Stomach (tissue), 8 donors: ENCODE measurements at regions not wholly inside any gene's neighbourhood (a gene's known extent, or its start where the extent isn't known, plus 50 kb on each side); places are given as distances from the start of the nearest gene placed in this dataset.

ENCODE experiments used
- DNase-seq, 2 donors: peaks; one replicate each; pipeline versions ENCODE4 v3.0.0 to v3.0.0-alpha.2; 2013 to 2019
- H3K27ac ChIP-seq, 5 donors: fragments of 200-600 bp in 4 of 5; sonication (generic) in 4 of 5; one replicate each; pipeline ENCODE4 v1.5.1; 2013 to 2019; ENCODE audit warnings: mild to moderate bottlenecking in 1 of 5, moderate library complexity in 1 of 5
- H3K27me3 ChIP-seq, 3 donors: fragments of 200-600 bp; sonication (generic); one replicate each; pipeline ENCODE4 v1.5.1; 2017 to 2019; ENCODE audit warnings: mixed run types in 1 of 3
- H3K36me3 ChIP-seq, 4 donors: fragments of 200-600 bp; sonication (generic); 1 replicate in 3 of 4; 2 replicates in 1 of 4; pipeline ENCODE4 v1.5.1; 2016 to 2019
- H3K4me1 ChIP-seq, 4 donors: fragments of 200-600 bp; sonication (generic); one replicate each; pipeline ENCODE4 v1.5.1; 2016 to 2019
- H3K4me3 ChIP-seq, 4 donors: fragments of 200-600 bp; sonication (generic) in 3 of 4; one replicate each; pipeline ENCODE4 v1.5.1; 2016 to 2019; ENCODE audit warnings: mild to moderate bottlenecking in 1 of 4
- H3K9me3 ChIP-seq, 4 donors: fragments of 200-600 bp; sonication (generic); one replicate each; pipeline ENCODE4 v1.5.1; 2016 to 2019
- EP300 ChIP-seq: sonication (generic); formaldehyde crosslinking; IDR thresholded peaks from one replicate; pipeline ENCODE4 v1.6.1; 2017; ENCODE audit warnings: antibody characterized with exemption
- POLR2A ChIP-seq, 4 donors: fragments of 450-650 bp; IDR thresholded peaks; one replicate each; pipeline ENCODE4 v1.6.1; 2016; ENCODE audit warnings: antibody characterized with exemption in 4 of 4, control low read depth in 2 of 4, mild to moderate bottlenecking in 1 of 4, moderate library complexity in 1 of 4
- POLR2AphosphoS5 ChIP-seq, 3 donors: sonication (generic); formaldehyde crosslinking; IDR thresholded peaks; one replicate each; pipeline ENCODE4 v1.6.1; 2016; ENCODE audit warnings: antibody characterized with exemption in 3 of 3
- WGBS, 5 donors: extraction: QIAGEN DNeasy Blood & Tissue Kit in 3 of 5; methylation state at CpG; one replicate each; pipeline versions ENCODE4 v1.1.5 to v1.1.7; 2013 to 2018; 5-methylcytosine and 5-hydroxymethylcytosine counted together
- intact Hi-C: fragments of 100-400 bp; cut with DNase I; formaldehyde crosslinking; loops from one replicate; pipeline ENCODE4 v1.15.1; 2023; ENCODE audit warnings: low total_unique reads
- TF ChIP-seq, protein P1 (sequence below), 7 experiments: fragments of 450-650 bp in 4 of 7; fragments of 200-600 bp in 3 of 7; sonication (generic) in 3 of 7; IDR thresholded peaks; one replicate each; pipeline ENCODE4 v1.5.1; 2016 to 2019; ENCODE audit warnings: antibody characterized with exemption in 7 of 7, control low read depth in 2 of 7, mild to moderate bottlenecking in 1 of 7
- donor health status: healthy with polysubstance abuse.
- donor health status: Bipolar disorder and iron deficiency.
- donor health status: healthy.

DNA sequence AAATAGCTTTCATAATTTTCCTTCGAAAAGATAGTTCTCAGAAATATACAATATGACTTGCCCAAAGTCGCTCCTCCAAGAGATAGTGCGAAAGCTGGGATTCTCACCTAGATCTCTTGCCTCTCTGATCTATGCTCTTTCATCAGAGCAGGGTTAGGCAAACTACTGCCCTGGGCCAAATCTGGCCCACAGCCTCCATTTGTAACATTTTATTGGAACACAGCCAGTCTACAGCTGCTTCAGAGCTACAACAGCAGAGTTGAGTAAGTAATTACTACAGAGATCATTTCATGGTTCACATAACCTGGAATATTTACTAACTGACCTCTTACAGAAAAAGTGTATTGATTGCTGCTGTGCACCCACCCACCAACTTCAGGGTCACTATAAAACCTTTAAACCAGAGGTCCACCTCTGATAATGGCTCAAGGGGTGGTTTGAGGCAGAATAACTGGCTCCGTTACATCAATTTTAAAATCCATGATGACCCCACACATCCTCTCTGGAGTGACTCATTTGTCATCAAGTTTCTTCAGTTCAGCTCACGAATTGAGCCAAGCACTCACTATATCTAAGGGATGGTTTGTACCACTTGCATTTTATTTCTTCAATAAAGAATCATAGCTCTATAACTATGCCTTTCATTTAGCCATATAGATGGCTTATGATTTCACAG, 1019.0 kb downstream of the XPNPEP1 start:
- intact Hi-C loops: no loop called here
- no peak for DNase-seq
- TF ChIP-seq, protein P1, sequence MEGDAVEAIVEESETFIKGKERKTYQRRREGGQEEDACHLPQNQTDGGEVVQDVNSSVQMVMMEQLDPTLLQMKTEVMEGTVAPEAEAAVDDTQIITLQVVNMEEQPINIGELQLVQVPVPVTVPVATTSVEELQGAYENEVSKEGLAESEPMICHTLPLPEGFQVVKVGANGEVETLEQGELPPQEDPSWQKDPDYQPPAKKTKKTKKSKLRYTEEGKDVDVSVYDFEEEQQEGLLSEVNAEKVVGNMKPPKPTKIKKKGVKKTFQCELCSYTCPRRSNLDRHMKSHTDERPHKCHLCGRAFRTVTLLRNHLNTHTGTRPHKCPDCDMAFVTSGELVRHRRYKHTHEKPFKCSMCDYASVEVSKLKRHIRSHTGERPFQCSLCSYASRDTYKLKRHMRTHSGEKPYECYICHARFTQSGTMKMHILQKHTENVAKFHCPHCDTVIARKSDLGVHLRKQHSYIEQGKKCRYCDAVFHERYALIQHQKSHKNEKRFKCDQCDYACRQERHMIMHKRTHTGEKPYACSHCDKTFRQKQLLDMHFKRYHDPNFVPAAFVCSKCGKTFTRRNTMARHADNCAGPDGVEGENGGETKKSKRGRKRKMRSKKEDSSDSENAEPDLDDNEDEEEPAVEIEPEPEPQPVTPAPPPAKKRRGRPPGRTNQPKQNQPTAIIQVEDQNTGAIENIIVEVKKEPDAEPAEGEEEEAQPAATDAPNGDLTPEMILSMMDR (IDR thresholded peaks at IDR 0.05): no peak
- TF ChIP-seq POLR2AphosphoS5 (IDR thresholded peaks at IDR 0.05): no peak
- TF ChIP-seq EP300: no peak
- Histone ChIP-seq H3K4me3 (no peak overlapping the region), H3K27ac (no peak overlapping the region), H3K27me3 (no peaks in the 10 kb centered on the region), H3K9me3 (no peaks in the 10 kb centered on the region), H3K4me1 (peaks cover 0 to 7% (median 6%) of the 10 kb centered on the region in 4 donors), H3K36me3 (no peaks in the 10 kb centered on the region)
- 82 to 89% (median 83%) methylated on average over 5 of the region's 5 CpGs for WGBS, 5 donors

DNA sequence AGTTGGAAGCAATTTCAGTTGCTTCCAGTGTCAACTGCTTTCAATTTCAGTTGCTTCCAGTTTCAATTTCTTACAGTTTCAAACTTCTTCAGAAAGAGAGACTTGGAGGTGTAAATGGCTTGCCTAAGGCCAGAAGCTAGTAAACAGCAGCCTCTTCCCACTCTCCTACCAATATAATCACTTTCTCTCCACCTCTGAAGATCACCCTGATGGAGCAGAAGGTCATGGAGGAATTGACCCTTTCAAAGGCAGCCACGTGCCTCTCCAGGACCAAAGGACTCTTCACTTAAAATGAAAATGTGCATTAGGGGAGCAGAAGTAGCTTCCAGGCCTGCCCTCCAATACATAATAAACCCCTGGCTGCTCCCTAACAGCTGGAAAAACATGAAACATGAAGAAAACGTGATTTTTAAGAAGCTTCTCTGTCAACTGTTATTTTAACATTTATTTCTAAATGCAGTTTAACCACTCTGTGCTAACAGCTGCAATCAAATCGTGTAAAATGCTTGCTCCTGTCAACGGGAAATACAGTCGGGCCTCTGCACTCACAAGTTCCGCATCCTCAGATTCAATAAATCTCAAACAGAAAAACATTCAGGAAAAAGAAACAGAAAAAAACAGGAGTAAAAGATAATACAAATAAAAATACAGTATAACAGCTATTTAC, 1020.6 kb downstream of the XPNPEP1 start:
- H3K4me3 ChIP-seq: no peak overlapping the region
- H3K9me3 ChIP-seq: no peaks in the 10 kb centered on the region
- TF ChIP-seq POLR2A (IDR thresholded peaks at IDR 0.05): no peak
- TF ChIP-seq, protein P1 (IDR thresholded peaks at IDR 0.05): no peak
- no peak for TF ChIP-seq EP300
- TF ChIP-seq POLR2AphosphoS5 (IDR thresholded peaks at IDR 0.05): no peak
- H3K27me3 ChIP-seq: no peaks in the 10 kb centered on the region
- H3K27ac ChIP-seq: peak overlapping the region in 1 of 5 donors; percentile 42
- intact Hi-C loops: no loop called here
- WGBS, 5 donors: 62 to 73% (median 67%) methylated on average over 6 of the region's 6 CpGs
- H3K36me3 ChIP-seq: no peaks in the 10 kb centered on the region
- DNase-seq: no peak
- peaks cover 0 to 7% (median 6%) of the 10 kb centered on the region in 4 donors for H3K4me1 ChIP-seq

DNA sequence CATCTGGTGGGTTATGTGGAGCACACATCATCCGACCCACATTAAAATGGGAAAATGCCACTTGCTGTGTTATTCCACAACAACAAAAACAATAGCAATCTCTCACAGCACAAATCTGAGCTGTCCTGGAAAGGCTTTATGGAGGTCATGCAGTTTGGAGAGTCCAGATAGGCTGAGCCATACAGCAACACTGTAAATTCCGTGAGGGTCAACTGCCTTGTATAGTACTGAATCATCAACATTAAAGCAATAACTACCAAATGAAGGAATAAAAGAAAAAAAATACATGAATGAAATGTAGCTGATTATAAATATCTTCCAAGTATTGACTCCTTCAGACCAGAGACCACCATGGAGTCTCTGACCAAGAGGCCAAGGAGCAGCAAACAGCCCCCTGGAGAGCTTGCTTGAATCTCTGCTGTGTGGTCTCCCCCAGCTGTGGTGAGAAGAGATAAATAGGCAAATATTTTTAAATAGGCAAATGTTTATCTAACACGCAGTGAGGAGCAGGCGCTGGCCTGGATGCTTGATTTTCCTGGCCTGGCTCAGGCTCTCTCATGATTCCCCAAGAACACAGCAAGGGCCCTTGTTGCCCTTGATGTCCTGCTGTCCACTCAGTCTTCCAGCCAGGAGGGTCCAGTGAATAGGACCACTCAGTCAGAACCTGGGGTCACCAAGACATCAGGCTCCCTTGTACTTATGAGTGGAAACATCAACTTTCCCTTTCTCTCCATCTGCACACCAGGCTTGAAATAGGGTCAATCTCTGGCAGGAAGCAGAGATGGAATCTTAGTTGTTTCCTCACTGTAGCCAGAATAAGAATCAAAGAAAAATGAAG, 1021.3 kb downstream of the XPNPEP1 start:
- Histone ChIP-seq H3K27ac (peak overlapping the region in 1 of 5 donors; percentile 42), H3K4me1 (peaks cover 0 to 7% (median 6%) of the 10 kb centered on the region in 4 donors), H3K4me3 (no peak overlapping the region), H3K9me3 (no peaks in the 10 kb centered on the region), H3K27me3 (no peaks in the 10 kb centered on the region), H3K36me3 (no peaks in the 10 kb centered on the region)
- DNase-seq: peak in 1 of 2 donors; percentile 17
- WGBS, 5 donors: 57 to 74% (median 66%) methylated on average over 4 of the region's 4 CpGs
- intact Hi-C loops: no loop called here
- TF ChIP-seq POLR2AphosphoS5 (IDR thresholded peaks at IDR 0.05) (no peak), POLR2A (IDR thresholded peaks at IDR 0.05) (no peak), EP300 (no peak)
- TF ChIP-seq, protein P1 (IDR thresholded peaks at IDR 0.05): no peak

DNA sequence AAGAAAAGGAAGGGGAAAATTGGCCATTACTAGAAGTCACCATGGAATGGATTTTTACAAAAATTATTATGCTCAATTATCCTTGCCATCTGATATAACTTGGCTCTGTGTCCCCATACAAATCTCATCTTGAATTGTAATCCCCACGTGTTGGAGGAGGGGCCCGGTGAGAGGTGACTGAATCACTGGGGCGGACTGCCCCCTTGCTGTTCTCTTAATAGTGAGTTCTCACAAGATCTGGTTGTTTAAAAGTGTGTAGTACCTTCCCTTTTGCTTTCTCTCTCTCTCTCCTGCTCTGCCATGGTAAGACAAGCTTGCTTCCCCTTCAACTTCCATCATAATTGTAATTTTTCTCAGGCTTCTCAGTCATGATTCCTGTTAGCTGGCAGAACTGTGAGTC, 1023.6 kb downstream of the XPNPEP1 start:
- Histone ChIP-seq H3K27me3 (no peaks in the 10 kb centered on the region), H3K36me3 (no peaks in the 10 kb centered on the region), H3K27ac (no peak overlapping the region), H3K9me3 (no peaks in the 10 kb centered on the region), H3K4me1 (peaks cover 0 to 7% (median 6%) of the 10 kb centered on the region in 4 donors), H3K4me3 (no peak overlapping the region)
- DNase-seq: no peak
- intact Hi-C loops: no loop called here
- WGBS, 5 donors: 25 to 51% (median 40%) methylated on average over 3 of the region's 3 CpGs
- TF ChIP-seq EP300: no peak
